IMR-90 (cell line): ENCODE measurements at regions not wholly inside any gene's neighbourhood (a gene's known extent, or its start where the extent isn't known, plus 50 kb on each side); places are given as distances from the start of the nearest gene placed in this dataset.

Source experiments
- ATAC-seq: fragments of 200-7000 bp; cut with Tn5 transposase; 2 replicates; pipeline ENCODE4 v1.9.1; 2020; ENCODE audit warnings: low read depth, mild to moderate bottlenecking, moderate library complexity
- BruUV-seq: library from RNA; stranded (reverse); fragments of 400-500 nt; replicated peaks from 2 replicates; lab custom pipeline; 2021; lab: Mats Ljungman, UMichigan
- CTCF ChIA-PET: fragments of 300-600 bp; formaldehyde crosslinking; extraction: SDS; loops from one replicate; lab custom pipeline; 2021; ENCODE audit warnings: antibody characterized with exemption; lab: Yijun Ruan, JAX
- POLR2A ChIA-PET: fragments of 300-600 bp; sonication (Branson Sonifier 250); formaldehyde crosslinking; loops from one replicate; lab custom pipeline; 2022; ENCODE audit warnings: antibody characterized with exemption; ENCODE audit not compliant: unreplicated experiment; lab: Charles Lee
- DNase-seq: peaks from one replicate; pipeline ENCODE4 v3.0.0; 2013
- H2AFZ ChIP-seq: replicated peaks from 2 replicates; pipeline ENCODE3; 2013; ENCODE audit warnings: low read length, mild to moderate bottlenecking; ENCODE audit not compliant: poor library complexity
- H2AK5ac ChIP-seq: 2 replicates; pipeline ENCODE4 v1.6.1; 2013; ENCODE audit warnings: low read depth, low read length, inconsistent platforms
- H2AK9ac ChIP-seq: replicated peaks from 2 replicates; pipeline ENCODE3; 2013; ENCODE audit warnings: mild to moderate bottlenecking, low read depth, low read length, moderate library complexity; ENCODE audit not compliant: poor library complexity
- H2BK120ac ChIP-seq: 2 replicates; pipeline ENCODE4 v1.6.1; 2013; ENCODE audit warnings: low read depth, low read length, inconsistent platforms
- H2BK15ac ChIP-seq: 3 replicates; pipeline ENCODE4 v1.6.1; 2013; ENCODE audit warnings: low read depth, low read length, inconsistent platforms
- H2BK20ac ChIP-seq: 2 replicates; pipeline ENCODE4 v1.6.1; 2013; ENCODE audit warnings: low read depth, mild to moderate bottlenecking, inconsistent platforms, low read length, moderate library complexity
- H2BK5ac ChIP-seq: 2 replicates; pipeline ENCODE4 v1.6.1; 2013; ENCODE audit warnings: mild to moderate bottlenecking, low read depth, low read length, inconsistent platforms; ENCODE audit not compliant: poor library complexity, severe bottlenecking
- H3K14ac ChIP-seq: replicated peaks from 2 replicates; pipeline ENCODE4 v1.6.1; 2013; ENCODE audit warnings: low read depth, low read length, inconsistent platforms
- H3K18ac ChIP-seq: 2 replicates; pipeline ENCODE4 v1.6.1; 2013; ENCODE audit warnings: low read depth, low read length, control low read depth
- H3K23ac ChIP-seq: 2 replicates; pipeline ENCODE4 v1.6.1; 2013; ENCODE audit warnings: low read depth, low read length, inconsistent platforms
- H3K27ac ChIP-seq: 2 replicates; pipeline ENCODE4 v1.5.1; 2013; ENCODE audit warnings: mild to moderate bottlenecking, control low read depth, low read length; ENCODE audit not compliant: insufficient read depth
- H3K27me3 ChIP-seq: 2 replicates; pipeline ENCODE4 v1.6.1; 2013; ENCODE audit warnings: low read length; ENCODE audit not compliant: control insufficient read depth, insufficient read depth
- H3K36me3 ChIP-seq: 2 replicates; pipeline ENCODE4 v1.6.1; 2013; ENCODE audit warnings: low read length, mixed read lengths; ENCODE audit not compliant: control insufficient read depth, insufficient read depth
- H3K4ac ChIP-seq: 2 replicates; pipeline ENCODE4 v1.6.1; 2013; ENCODE audit warnings: low read depth, low read length, inconsistent platforms
- H3K4me1 ChIP-seq: 2 replicates; pipeline ENCODE4 v1.6.1; 2013; ENCODE audit warnings: low read length, mixed read lengths; ENCODE audit not compliant: control insufficient read depth, insufficient read depth
- H3K4me2 ChIP-seq: 2 replicates; pipeline ENCODE4 v1.6.1; 2013; ENCODE audit warnings: low read depth, mild to moderate bottlenecking, control low read depth, low read length, moderate library complexity
- H3K4me3 ChIP-seq: 2 replicates; pipeline ENCODE4 v1.5.1; 2013; ENCODE audit warnings: low read depth, mild to moderate bottlenecking, control low read depth, low read length, moderate library complexity; ENCODE audit not compliant: insufficient read depth
- H3K56ac ChIP-seq: 2 replicates; pipeline ENCODE4 v1.6.1; 2013; ENCODE audit warnings: low read length, inconsistent platforms; ENCODE audit not compliant: insufficient read depth; ENCODE audit errors: extremely low read depth
- H3K79me1 ChIP-seq, 2 experiments: 2 replicates each; pipeline ENCODE4 v1.6.1; 2013; ENCODE audit warnings: low read length in 2 of 2, inconsistent platforms in 1 of 2, low read depth in 1 of 2
- H3K9ac ChIP-seq: 2 replicates; pipeline ENCODE4 v1.6.1; 2013; ENCODE audit warnings: low read depth, low read length, control low read depth
- H3K9me1 ChIP-seq: 2 replicates; pipeline ENCODE4 v1.6.1; 2013; ENCODE audit warnings: low read length, inconsistent platforms; ENCODE audit not compliant: insufficient read depth
- H3K9me3 ChIP-seq: 2 replicates; pipeline ENCODE4 v1.6.1; 2013; ENCODE audit warnings: low read length; ENCODE audit not compliant: control insufficient read depth, insufficient read depth
- H4K20me1 ChIP-seq: 2 replicates; pipeline ENCODE4 v1.6.1; 2013; ENCODE audit warnings: low read length, inconsistent platforms; ENCODE audit not compliant: insufficient read depth
- H4K5ac ChIP-seq: 2 replicates; pipeline ENCODE4 v1.6.1; 2013; ENCODE audit warnings: mild to moderate bottlenecking, low read depth, low read length, control low read depth
- H4K8ac ChIP-seq, 2 experiments: 2 replicates each; pipeline ENCODE4 v1.6.1; 2013; ENCODE audit warnings: low read depth in 2 of 2, low read length in 2 of 2, control low read depth in 1 of 2, inconsistent platforms in 1 of 2
- H4K91ac ChIP-seq: 2 replicates; pipeline ENCODE4 v1.6.1; 2013; ENCODE audit warnings: low read depth, low read length, inconsistent platforms; ENCODE audit not compliant: insufficient read depth
- BHLHE40 ChIP-seq: fragments of 150-350 bp; IDR thresholded peaks from 2 replicates; pipeline ENCODE4 v1.6.1; 2016; ENCODE audit warnings: mild to moderate bottlenecking, low read depth, low read length
- CEBPB ChIP-seq: IDR thresholded peaks from 2 replicates; pipeline ENCODE4 v1.6.1; 2012; ENCODE audit warnings: low read depth, low read length, improper control_type of control experiment
- CHD1 ChIP-seq: IDR thresholded peaks from 2 replicates; pipeline ENCODE4 v1.6.1; 2012; ENCODE audit warnings: low read depth, low read length, improper control_type of control experiment
- CTCF ChIP-seq: conservative IDR thresholded peaks from 2 replicates; pipeline ENCODE4 v1.5.1; 2012; ENCODE audit warnings: mild to moderate bottlenecking, low read depth, low read length, improper control_type of control experiment
- ELK1 ChIP-seq: fragments of 150-350 bp; IDR thresholded peaks from 2 replicates; pipeline ENCODE4 v1.6.1; 2016; ENCODE audit warnings: low read depth, mild to moderate bottlenecking, low read length, moderate library complexity, borderline replicate concordance
- MAZ ChIP-seq: IDR thresholded peaks from 2 replicates; pipeline ENCODE4 v1.6.1; 2012; ENCODE audit warnings: low read depth, mild to moderate bottlenecking, low read length, improper control_type of control experiment, moderate library complexity, borderline replicate concordance
- MXI1 ChIP-seq: IDR thresholded peaks from 2 replicates; pipeline ENCODE4 v1.6.1; 2012; ENCODE audit warnings: low read depth, mild to moderate bottlenecking, low read length, moderate library complexity, borderline replicate concordance
- NFE2L2 ChIP-seq: fragments of 150-350 bp; IDR thresholded peaks from 2 replicates; pipeline ENCODE4 v1.6.1; 2016; ENCODE audit warnings: low read depth, mild to moderate bottlenecking, low read length
- POLR2A ChIP-seq: IDR thresholded peaks from 2 replicates; pipeline ENCODE4 v1.6.1; 2012; ENCODE audit warnings: mild to moderate bottlenecking, low read depth, low read length
- RCOR1 ChIP-seq: IDR thresholded peaks from 2 replicates; pipeline ENCODE4 v1.6.1; 2012; ENCODE audit warnings: mild to moderate bottlenecking, low read length, improper control_type of control experiment; ENCODE audit not compliant: insufficient replicate concordance
- RFX5 ChIP-seq: IDR thresholded peaks from 2 replicates; pipeline ENCODE4 v1.8.0; 2012; ENCODE audit warnings: low read depth, mild to moderate bottlenecking, low read length, moderate library complexity
- WGBS, 2 experiments: methylation state at CpG; one replicate each; pipeline versions ENCODE4 v1.1.5 to v1.1.7; 2013; ENCODE audit warnings: missing lambda C conversion rate in 2 of 2; ENCODE audit not compliant: insufficient read length in 1 of 2; ENCODE audit errors: extremely low coverage in 2 of 2; 5-methylcytosine and 5-hydroxymethylcytosine counted together
- dilution Hi-C: fragments of 300-500 bp; cut with HindIII; formaldehyde crosslinking; loops from one replicate; pipeline ENCODE4 v1.14.3; 2018; ENCODE audit warnings: low sequenced_read_pairs; ENCODE audit not compliant: unreplicated experiment
- in situ Hi-C: fragments of 300-500 bp; cut with MboI; formaldehyde crosslinking; loops from 3 replicates; pipeline ENCODE4 v1.14.3; 2019; ENCODE audit warnings: low sequenced_read_pairs, inconsistent platforms, mixed read lengths
- intact Hi-C: fragments of 100-400 bp; cut with micrococcal nuclease; formaldehyde crosslinking; loops from 2 replicates; pipeline ENCODE4 v1.10.0; 2022

GRCh38 chrX:20374450-20374849 is 107.7 kb upstream of the RPS6KA3 start:
- no peak overlapping the region for H2BK5ac ChIP-seq
- H2AK5ac ChIP-seq: no peak overlapping the region
- in situ Hi-C loops: no loop called here
- no peak for ATAC-seq
- ChIA-PET CTCF (no interaction called here), POLR2A (no interaction called here)
- no peaks in the 10 kb centered on the region for H3K79me1 ChIP-seq
- H4K20me1 ChIP-seq: no peaks in the 10 kb centered on the region
- H3K36me3 ChIP-seq: no peaks in the 10 kb centered on the region
- H3K9me1 ChIP-seq: no peaks in the 10 kb centered on the region
- no peak overlapping the region for H2BK15ac ChIP-seq
- H2BK120ac ChIP-seq: no peak overlapping the region
- no peak overlapping the region for H2BK20ac ChIP-seq
- WGBS, 2 experiments: no CpG with 5 or more reads among the region's 4 CpGs
- H4K91ac ChIP-seq: no peak overlapping the region
- no TSS peak for BruUV-seq
- H3K9ac ChIP-seq: no peak overlapping the region
- H2AK9ac ChIP-seq: no peak overlapping the region
- H3K4me3 ChIP-seq: no peak overlapping the region
- TF ChIP-seq RFX5: no peak
- no peak for TF ChIP-seq CHD1
- TF ChIP-seq BHLHE40: no peak
- TF ChIP-seq CEBPB: no peak
- TF ChIP-seq RCOR1: no peak
- no peak for TF ChIP-seq CTCF
- no peak for TF ChIP-seq POLR2A
- TF ChIP-seq NFE2L2: no peak
- TF ChIP-seq MXI1: no peak
- TF ChIP-seq MAZ: no peak
- TF ChIP-seq ELK1: no peak
- H3K14ac ChIP-seq: no peak overlapping the region
- H3K18ac ChIP-seq: no peak overlapping the region
- dilution Hi-C loops: no loop called here
- H2AFZ ChIP-seq: no peak overlapping the region
- no peak overlapping the region for H3K4me2 ChIP-seq
- H3K4ac ChIP-seq: no peak overlapping the region
- no peaks in the 10 kb centered on the region for H3K4me1 ChIP-seq
- H3K56ac ChIP-seq: no peak overlapping the region
- no peak overlapping the region for H4K5ac ChIP-seq
- H3K23ac ChIP-seq: no peak overlapping the region
- intact Hi-C loops: no loop called here
- no peaks in the 10 kb centered on the region; the same call in none of the 2 replicates for H3K27me3 ChIP-seq
- no peak overlapping the region for H4K8ac ChIP-seq
- no peak overlapping the region for H3K27ac ChIP-seq
- DNase-seq: no peak
- no peaks in the 10 kb centered on the region for H3K9me3 ChIP-seq
